PC-3 (cell line): ENCODE measurements at regions not wholly inside any gene's neighbourhood (a gene's known extent, or its start where the extent isn't known, plus 50 kb on each side); places are given as distances from the start of the nearest gene placed in this dataset.

Experiments used
- EZH2 ChIP-seq: fragments of 300-600 bp; sonication (generic); IDR thresholded peaks from one replicate; pipeline ENCODE4 v1.6.1; 2017; ENCODE audit warnings: antibody characterized with exemption, mild to moderate bottlenecking, low read length; ENCODE audit not compliant: unreplicated experiment
- TF ChIP-seq, protein P1 (sequence below): fragments of 300-600 bp; sonication (generic); conservative IDR thresholded peaks from 2 replicates; pipeline ENCODE4 v1.5.1; 2017; ENCODE audit warnings: antibody characterized with exemption, low read depth, mild to moderate bottlenecking, low read length

DNA sequence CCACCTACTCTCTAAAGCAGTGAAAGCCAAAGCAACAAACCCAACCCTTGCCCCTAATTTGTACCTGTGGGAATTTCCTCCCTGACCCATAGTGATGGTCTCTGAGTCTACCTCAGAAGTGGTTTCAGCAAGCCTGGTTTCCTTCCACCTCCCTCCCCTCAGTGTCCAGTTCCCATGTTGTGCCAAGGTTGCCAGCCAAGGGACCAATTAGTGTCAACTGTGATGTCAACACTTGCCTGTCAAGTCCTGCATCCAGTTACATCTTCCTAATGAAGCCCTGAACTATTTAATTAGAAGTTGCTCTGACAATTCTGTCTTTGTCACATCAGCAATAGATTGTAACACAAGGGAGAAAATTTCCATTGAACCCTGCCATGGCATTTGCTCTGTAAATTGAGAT, 194.4 kb upstream of the CCDC196 start:
- TF ChIP-seq, protein P1, sequence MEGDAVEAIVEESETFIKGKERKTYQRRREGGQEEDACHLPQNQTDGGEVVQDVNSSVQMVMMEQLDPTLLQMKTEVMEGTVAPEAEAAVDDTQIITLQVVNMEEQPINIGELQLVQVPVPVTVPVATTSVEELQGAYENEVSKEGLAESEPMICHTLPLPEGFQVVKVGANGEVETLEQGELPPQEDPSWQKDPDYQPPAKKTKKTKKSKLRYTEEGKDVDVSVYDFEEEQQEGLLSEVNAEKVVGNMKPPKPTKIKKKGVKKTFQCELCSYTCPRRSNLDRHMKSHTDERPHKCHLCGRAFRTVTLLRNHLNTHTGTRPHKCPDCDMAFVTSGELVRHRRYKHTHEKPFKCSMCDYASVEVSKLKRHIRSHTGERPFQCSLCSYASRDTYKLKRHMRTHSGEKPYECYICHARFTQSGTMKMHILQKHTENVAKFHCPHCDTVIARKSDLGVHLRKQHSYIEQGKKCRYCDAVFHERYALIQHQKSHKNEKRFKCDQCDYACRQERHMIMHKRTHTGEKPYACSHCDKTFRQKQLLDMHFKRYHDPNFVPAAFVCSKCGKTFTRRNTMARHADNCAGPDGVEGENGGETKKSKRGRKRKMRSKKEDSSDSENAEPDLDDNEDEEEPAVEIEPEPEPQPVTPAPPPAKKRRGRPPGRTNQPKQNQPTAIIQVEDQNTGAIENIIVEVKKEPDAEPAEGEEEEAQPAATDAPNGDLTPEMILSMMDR: no peak
- no peak for TF ChIP-seq EZH2
